GM23248 (cell line): ENCODE measurements at regions not wholly inside any gene's neighbourhood (a gene's known extent, or its start where the extent isn't known, plus 50 kb on each side); places are given as distances from the start of the nearest gene placed in this dataset.

Experiments
- DNase-seq: peaks from one replicate; pipeline ENCODE4 v3.0.0-alpha.2; 2015
- H2AFZ ChIP-seq: fragments of 200-600 bp; sonication (generic); 2 replicates; pipeline ENCODE4 v1.6.1; 2016; ENCODE audit warnings: antibody characterized with exemption
- H3F3A ChIP-seq: fragments of 200-600 bp; sonication (generic); 2 replicates; pipeline ENCODE4 v1.6.1; 2016; ENCODE audit warnings: mild to moderate bottlenecking, antibody characterized with exemption, mixed run types; ENCODE audit not compliant: insufficient read depth
- H3K27ac ChIP-seq: fragments of 200-600 bp; sonication (generic); 2 replicates; pipeline ENCODE4 v1.5.1; 2016; ENCODE audit warnings: mild to moderate bottlenecking
- H3K27me3 ChIP-seq: fragments of 200-600 bp; sonication (generic); replicated peaks from 2 replicates; pipeline ENCODE4 v1.6.1; 2016; ENCODE audit warnings: mild to moderate bottlenecking; ENCODE audit not compliant: insufficient read depth
- H3K36me3 ChIP-seq: fragments of 200-600 bp; sonication (generic); 2 replicates; pipeline ENCODE4 v1.6.1; 2016; ENCODE audit warnings: low read depth, mild to moderate bottlenecking
- H3K4me1 ChIP-seq: fragments of 200-600 bp; sonication (generic); 2 replicates; pipeline ENCODE4 v1.6.1; 2016; ENCODE audit warnings: mild to moderate bottlenecking; ENCODE audit not compliant: insufficient read depth
- H3K4me2 ChIP-seq: fragments of 200-600 bp; sonication (generic); one replicate; pipeline ENCODE4 v1.6.1; 2016; ENCODE audit warnings: mild to moderate bottlenecking; ENCODE audit not compliant: unreplicated experiment
- H3K4me3 ChIP-seq: fragments of 200-600 bp; sonication (generic); 2 replicates; pipeline ENCODE4 v1.5.1; 2016; ENCODE audit warnings: mild to moderate bottlenecking
- H3K79me2 ChIP-seq: fragments of 200-600 bp; sonication (generic); 2 replicates; pipeline ENCODE4 v1.6.1; 2016; ENCODE audit warnings: mild to moderate bottlenecking; ENCODE audit not compliant: insufficient read depth
- H3K9ac ChIP-seq: fragments of 200-600 bp; sonication (generic); 2 replicates; pipeline ENCODE4 v1.6.1; 2016; ENCODE audit warnings: mild to moderate bottlenecking
- H3K9me2 ChIP-seq: fragments of 200-600 bp; sonication (generic); 2 replicates; pipeline ENCODE4 v1.6.1; 2016; ENCODE audit warnings: mixed run types, mild to moderate bottlenecking, moderate library complexity; ENCODE audit not compliant: insufficient read depth
- H3K9me3 ChIP-seq: fragments of 200-600 bp; sonication (generic); one replicate; pipeline ENCODE4 v1.6.1; 2017; ENCODE audit warnings: low read depth
- H4K20me1 ChIP-seq: fragments of 200-600 bp; sonication (generic); 2 replicates; pipeline ENCODE4 v1.6.0; 2016; ENCODE audit not compliant: insufficient read depth
- EZH2 ChIP-seq: fragments of 200-600 bp; sonication (generic); IDR thresholded peaks from 2 replicates; pipeline ENCODE4 v1.6.1; 2018; ENCODE audit warnings: antibody characterized with exemption, mild to moderate bottlenecking; ENCODE audit not compliant: insufficient read depth, poor library complexity, severe bottlenecking
- EZH2phosphoT487 ChIP-seq: fragments of 200-600 bp; sonication (generic); IDR thresholded peaks from 2 replicates; pipeline ENCODE4 v1.6.1; 2018; ENCODE audit warnings: antibody characterized with exemption, moderate library complexity, mild to moderate bottlenecking, low read depth; ENCODE audit not compliant: insufficient read depth
- WGBS, 2 experiments: methylation state at CpG; one replicate each; pipeline ENCODE4 v1.1.6; 2015 to 2017; ENCODE audit warnings: low lambda C conversion rate in 2 of 2, low coverage in 1 of 2; ENCODE audit errors: missing lambda C conversion rate in 2 of 2; 5-methylcytosine and 5-hydroxymethylcytosine counted together
- in situ Hi-C: fragments of 300-500 bp; cut with MboI; formaldehyde crosslinking; loops from 2 replicates; pipeline ENCODE4 v1.15.0; 2020

DNA sequence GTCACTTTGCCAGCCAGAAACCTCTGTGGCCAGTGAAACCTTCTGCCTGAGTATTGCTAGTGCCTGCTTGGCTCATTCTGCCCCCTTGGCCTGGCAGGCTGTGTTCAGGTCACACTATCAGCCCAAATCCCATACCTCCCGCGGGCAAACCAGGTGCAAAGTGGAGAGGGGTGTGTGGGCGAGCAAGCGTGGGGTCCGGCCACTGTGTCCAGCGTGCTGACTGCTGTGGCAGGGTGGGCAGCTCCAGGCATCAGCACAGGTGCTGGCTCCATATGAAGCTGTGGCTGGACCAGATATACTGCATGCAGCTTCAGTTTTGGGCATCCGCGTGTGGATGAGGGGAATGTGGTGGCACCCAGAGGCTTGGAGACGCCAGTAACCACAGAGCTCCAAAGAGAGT, 576.5 kb upstream of the EDIL3 start:
- Histone ChIP-seq H3F3A (no peaks in the 10 kb centered on the region), H3K36me3 (no peaks in the 10 kb centered on the region), H3K4me1 (no peaks in the 10 kb centered on the region), H3K27ac (no peak overlapping the region), H3K79me2 (no peaks in the 10 kb centered on the region), H3K27me3 (no peaks in the 10 kb centered on the region), H3K9me2 (no peaks in the 10 kb centered on the region), H3K4me2 (no peak overlapping the region), H3K9ac (no peak overlapping the region), H3K4me3 (no peak overlapping the region), H2AFZ (no peak overlapping the region), H4K20me1 (no peaks in the 10 kb centered on the region), H3K9me3 (no peaks in the 10 kb centered on the region)
- no peak for DNase-seq
- in situ Hi-C loops = no loop called here
- no peak for TF ChIP-seq EZH2
- TF ChIP-seq EZH2phosphoT487 = no peak
- WGBS, 2 experiments = 53 to 64% methylated on average over 9 of the region's 9 CpGs

DNA sequence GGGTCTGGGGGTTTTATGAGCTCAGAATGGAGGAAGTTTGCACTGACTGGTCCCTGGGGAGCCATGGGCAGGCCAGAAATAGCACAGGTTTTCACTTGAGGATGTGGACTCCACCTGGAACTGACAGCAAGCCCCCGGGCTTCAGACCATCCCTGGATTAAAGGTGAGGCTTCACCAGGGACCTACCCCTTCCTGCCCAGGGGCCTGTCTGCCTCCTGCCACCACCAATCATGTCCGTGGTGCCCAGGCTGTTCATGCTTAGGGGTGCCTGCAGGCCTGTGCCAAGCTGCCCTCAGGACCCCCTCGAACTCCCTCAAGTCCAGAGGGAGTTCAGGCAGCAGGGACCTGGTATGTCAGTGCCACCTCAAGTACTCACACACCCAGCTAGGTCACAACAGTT, 577.2 kb upstream of the EDIL3 start:
- H3K9ac ChIP-seq = no peak overlapping the region
- no peak overlapping the region for H3K4me3 ChIP-seq
- H3K4me1 ChIP-seq = no peaks in the 10 kb centered on the region
- H3K36me3 ChIP-seq = no peaks in the 10 kb centered on the region
- DNase-seq = no peak
- H3K9me2 ChIP-seq = no peaks in the 10 kb centered on the region
- no peaks in the 10 kb centered on the region for H3K9me3 ChIP-seq
- H3K79me2 ChIP-seq = no peaks in the 10 kb centered on the region
- H3K27me3 ChIP-seq = no peaks in the 10 kb centered on the region
- no peak for TF ChIP-seq EZH2
- no peak for TF ChIP-seq EZH2phosphoT487
- no peak overlapping the region for H3K4me2 ChIP-seq
- WGBS, 2 experiments = 5 to 6% methylated on average over 2 to 3 of the region's 3 CpGs
- no peak overlapping the region for H3K27ac ChIP-seq
- H2AFZ ChIP-seq = no peak overlapping the region
- no peaks in the 10 kb centered on the region for H4K20me1 ChIP-seq
- H3F3A ChIP-seq = no peaks in the 10 kb centered on the region
- in situ Hi-C loops = no loop called here

DNA sequence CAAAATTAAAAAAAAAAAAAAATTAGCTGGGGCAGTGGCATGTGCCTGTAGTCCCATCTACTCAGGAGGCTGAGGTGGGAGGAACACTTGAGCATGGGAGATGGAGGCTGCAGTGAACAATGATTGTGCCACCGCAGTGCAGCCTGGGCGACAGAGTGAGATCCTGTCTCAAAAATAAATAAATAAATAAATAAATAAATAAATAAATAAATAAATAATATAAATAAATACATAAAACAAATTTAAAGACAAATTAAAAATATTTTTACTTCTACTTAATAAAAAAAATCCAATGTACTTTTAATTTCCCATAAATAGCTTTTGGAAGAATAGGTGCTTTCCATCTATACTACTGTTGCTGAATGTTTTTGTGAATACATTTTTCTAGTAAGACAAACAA, 598.4 kb upstream of the EDIL3 start:
- TF ChIP-seq EZH2 = no peak
- no peak for TF ChIP-seq EZH2phosphoT487
- Histone ChIP-seq H3K9ac (no peak overlapping the region), H3K9me3 (no peaks in the 10 kb centered on the region), H3K9me2 (no peaks in the 10 kb centered on the region), H3K79me2 (no peaks in the 10 kb centered on the region), H4K20me1 (no peaks in the 10 kb centered on the region), H3K4me1 (no peaks in the 10 kb centered on the region), H3K4me2 (no peak overlapping the region), H3F3A (no peaks in the 10 kb centered on the region), H3K4me3 (no peak overlapping the region), H3K27ac (no peak overlapping the region), H3K36me3 (no peaks in the 10 kb centered on the region), H3K27me3 (no peaks in the 10 kb centered on the region), H2AFZ (no peak overlapping the region)
- DNase-seq = no peak
- 31 to 39% methylated on average over 2 of the region's 2 CpGs for WGBS, 2 experiments
- in situ Hi-C loops = no loop called here

DNA sequence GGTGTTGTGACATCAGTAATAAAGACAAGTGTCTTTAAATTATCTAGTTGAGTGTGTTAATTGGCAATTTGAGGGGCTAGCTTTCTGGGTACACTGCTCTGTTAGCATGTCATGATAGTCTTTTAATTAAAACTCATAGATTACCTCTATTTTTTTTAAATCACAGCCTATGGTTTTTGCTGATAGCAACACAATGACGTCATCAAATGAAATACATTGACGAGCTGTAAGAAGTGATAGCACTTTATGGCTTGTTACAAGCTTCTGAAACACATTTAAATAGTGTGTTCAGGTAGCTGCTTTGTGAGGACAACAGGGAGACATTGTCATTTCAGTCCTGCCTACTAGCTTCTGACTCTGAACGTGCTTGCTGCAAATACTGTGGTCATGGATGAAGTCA, 600.5 kb upstream of the EDIL3 start:
- Histone ChIP-seq H3K36me3 (no peaks in the 10 kb centered on the region), H3K27me3 (no peaks in the 10 kb centered on the region), H3K4me3 (no peak overlapping the region), H3F3A (no peaks in the 10 kb centered on the region), H4K20me1 (no peaks in the 10 kb centered on the region), H3K4me2 (no peak overlapping the region), H3K4me1 (no peaks in the 10 kb centered on the region), H3K9ac (no peak overlapping the region), H3K9me2 (no peaks in the 10 kb centered on the region), H3K27ac (no peak overlapping the region), H2AFZ (no peak overlapping the region), H3K9me3 (no peaks in the 10 kb centered on the region), H3K79me2 (no peaks in the 10 kb centered on the region)
- 0 to 2% methylated on average over 3 of the region's 3 CpGs for WGBS, 2 experiments
- in situ Hi-C loops = no loop called here
- TF ChIP-seq EZH2phosphoT487 (no peak), EZH2 (no peak)
- no peak for DNase-seq

DNA sequence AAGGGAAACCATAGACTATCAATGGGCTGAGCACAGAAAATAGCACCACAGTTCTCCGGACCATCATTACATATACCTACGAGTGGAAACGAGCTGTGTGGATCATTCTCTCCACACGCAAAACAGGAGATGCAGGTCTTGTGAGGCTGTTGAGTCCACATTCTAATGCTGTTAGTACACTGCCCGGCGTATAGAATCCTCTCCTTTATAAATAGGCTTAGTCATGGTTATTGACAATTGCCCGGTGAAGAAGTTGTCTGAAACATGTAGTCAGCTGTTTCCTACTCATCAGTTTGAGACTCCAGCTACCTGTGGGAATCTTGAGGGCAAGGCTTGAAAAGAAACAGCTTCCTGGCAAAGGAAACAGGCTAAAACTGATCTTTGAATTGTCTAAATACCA, 602.0 kb upstream of the EDIL3 start:
- H3K27me3 ChIP-seq = no peaks in the 10 kb centered on the region
- no peaks in the 10 kb centered on the region for H3K9me2 ChIP-seq
- 30 to 33% methylated on average over 7 of the region's 7 CpGs for WGBS, 2 experiments
- H3K9me3 ChIP-seq = no peaks in the 10 kb centered on the region
- no peaks in the 10 kb centered on the region for H3K79me2 ChIP-seq
- no peak overlapping the region for H3K27ac ChIP-seq
- no peak overlapping the region for H3K9ac ChIP-seq
- in situ Hi-C loops = no loop called here
- H3K4me3 ChIP-seq = no peak overlapping the region
- TF ChIP-seq EZH2 = no peak
- TF ChIP-seq EZH2phosphoT487 = no peak
- no peak overlapping the region for H2AFZ ChIP-seq
- H4K20me1 ChIP-seq = no peaks in the 10 kb centered on the region
- H3K4me2 ChIP-seq = no peak overlapping the region
- no peaks in the 10 kb centered on the region for H3K36me3 ChIP-seq
- no peak for DNase-seq
- H3F3A ChIP-seq = no peaks in the 10 kb centered on the region
- no peaks in the 10 kb centered on the region for H3K4me1 ChIP-seq
